Activated CD8-positive, alpha-beta T cell treated with anti-CD3 and anti-CD28 coated beads, Interleukin-2, amount 10 ng/mL, durations not matched to agents 7 days and 5 days (primary cell): ENCODE measurements at regions not wholly inside any gene's neighbourhood (a gene's known extent, or its start where the extent isn't known, plus 50 kb on each side); places are given as distances from the start of the nearest gene placed in this dataset.
"Not testable (repeated sequence)": the region's sequence is repeated elsewhere in the genome, so short reads cannot be mapped to it uniquely, and the experiment has no call there.

Source experiments
- ATAC-seq: fragments of 150-1000 bp; cut with Tn5 transposase; one replicate; pipeline ENCODE4 v1.10.0; 2021; ENCODE audit warnings: moderate library complexity
- CTCF ChIA-PET: fragments of 350-600 bp; sonication (Branson Sonifier 250); formaldehyde crosslinking; loops from one replicate; lab custom pipeline; 2021; ENCODE audit warnings: antibody characterized with exemption; lab: Charles Lee
- POLR2A ChIA-PET: fragments of 350-600 bp; sonication (Branson Sonifier 250); formaldehyde crosslinking; loops from one replicate; lab custom pipeline; 2021; ENCODE audit warnings: antibody characterized with exemption; lab: Charles Lee
- DNase-seq: peaks from one replicate; pipeline ENCODE4 v3.0.0-alpha.2; 2020
- H3K27ac Mint-ChIP-seq: one replicate; pipeline ENCODE4 v1.8.0; 2021; ENCODE audit warnings: mild to moderate bottlenecking, mixed read lengths
- H3K27me3 Mint-ChIP-seq: one replicate; pipeline ENCODE4 v1.8.0; 2021; ENCODE audit warnings: low read depth, mixed read lengths
- H3K36me3 Mint-ChIP-seq: one replicate; pipeline ENCODE4 v1.8.0; 2021; ENCODE audit warnings: low read depth, mixed read lengths
- H3K4me1 Mint-ChIP-seq: one replicate; pipeline ENCODE4 v1.8.0; 2021; ENCODE audit warnings: low read depth, mixed read lengths
- H3K4me3 Mint-ChIP-seq: one replicate; pipeline ENCODE4 v1.8.0; 2021; ENCODE audit warnings: mild to moderate bottlenecking, mixed read lengths
- H3K9me3 Mint-ChIP-seq: one replicate; pipeline ENCODE4 v1.8.0; 2022; ENCODE audit warnings: mixed read lengths; ENCODE audit not compliant: insufficient read depth

DNA sequence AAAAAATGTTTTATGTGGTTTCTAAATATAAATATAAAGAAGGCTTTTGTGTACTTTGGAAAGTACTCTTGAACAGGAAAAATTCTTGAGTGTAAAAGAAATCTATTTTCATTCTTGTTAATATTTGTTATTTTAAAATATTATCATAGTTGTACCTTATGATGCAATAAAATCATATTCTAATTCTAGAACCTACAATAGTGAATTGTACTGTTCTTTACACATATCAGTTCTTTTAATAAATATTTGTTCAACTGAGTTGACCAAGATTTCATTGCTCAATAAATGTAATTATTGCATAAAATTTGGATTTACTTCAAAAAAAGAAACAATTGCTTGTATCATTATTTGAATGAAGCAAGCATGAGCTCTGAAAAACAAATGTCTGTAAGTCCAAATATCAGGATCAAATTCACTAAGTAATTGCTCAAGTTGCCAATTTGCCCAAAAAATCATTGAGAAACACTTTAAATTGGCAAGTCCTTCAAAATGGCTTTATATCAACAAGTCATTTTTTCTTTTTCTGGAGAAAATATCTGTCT lies 191.6 kb upstream of the SLC16A7 start:
- Mint-ChIP-seq H3K27ac (no peak overlapping the region), H3K27me3 (peaks cover 3% of the 10 kb centered on the region), H3K36me3 (no peaks in the 10 kb centered on the region), H3K4me1 (peaks cover 14% of the 10 kb centered on the region), H3K9me3 (no peaks in the 10 kb centered on the region), H3K4me3 (no peak overlapping the region)
- DNase-seq (no peak), ATAC-seq (no peak)
- ChIA-PET POLR2A (no interaction called here), CTCF (interaction anchor here (0.7 to 3.7 kb wide), 11 partner anchors 8 to 432 kb away, joined by 3 to 31 read pairs (median 3); no protein-coding TSS in a partner anchor)

DNA sequence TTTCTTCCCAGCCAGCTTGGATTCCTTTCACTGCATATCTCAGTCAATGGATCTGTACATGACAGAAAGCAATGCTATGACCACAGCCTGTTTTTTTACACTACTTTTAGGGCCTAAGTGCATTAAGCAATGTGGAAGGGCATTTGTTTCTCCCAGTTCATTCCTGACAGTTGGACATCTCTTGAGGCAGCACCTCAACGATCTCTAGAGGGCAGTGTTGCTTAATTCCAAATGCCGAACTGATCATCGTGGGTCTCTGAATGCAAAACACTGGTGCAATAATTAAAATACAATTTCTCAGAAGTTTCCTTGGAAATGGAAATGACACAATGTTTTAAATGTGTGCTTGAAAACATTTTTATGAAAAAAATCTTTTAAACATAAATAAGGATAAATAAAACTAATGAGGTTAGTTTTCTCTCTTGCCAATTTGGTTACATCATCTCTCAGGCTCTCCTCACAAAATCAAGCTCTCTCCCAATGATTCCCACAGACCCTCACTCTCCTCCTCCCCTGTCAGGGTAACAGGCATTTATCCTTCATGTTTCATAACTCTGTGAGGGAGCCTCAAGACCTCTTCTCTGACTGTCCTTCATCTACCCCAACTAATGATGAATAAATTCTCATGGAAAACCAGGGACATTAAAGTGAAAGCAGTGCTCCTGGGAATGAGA lies 192.4 kb upstream of the SLC16A7 start:
- DNase-seq = peak; percentile 58
- ATAC-seq = peak; percentile 61
- H3K4me3 Mint-ChIP-seq = no peak overlapping the region
- ChIA-PET CTCF (interaction anchor here (0.6 to 3.7 kb wide), 12 partner anchors 9 to 433 kb away, joined by 3 to 31 read pairs (median 3); no protein-coding TSS in a partner anchor), POLR2A (no interaction called here)
- H3K27ac Mint-ChIP-seq = no peak overlapping the region
- H3K9me3 Mint-ChIP-seq = no peaks in the 10 kb centered on the region
- H3K4me1 Mint-ChIP-seq = peaks cover 14% of the 10 kb centered on the region
- no peaks in the 10 kb centered on the region for H3K36me3 Mint-ChIP-seq
- peaks cover 3% of the 10 kb centered on the region for H3K27me3 Mint-ChIP-seq

DNA sequence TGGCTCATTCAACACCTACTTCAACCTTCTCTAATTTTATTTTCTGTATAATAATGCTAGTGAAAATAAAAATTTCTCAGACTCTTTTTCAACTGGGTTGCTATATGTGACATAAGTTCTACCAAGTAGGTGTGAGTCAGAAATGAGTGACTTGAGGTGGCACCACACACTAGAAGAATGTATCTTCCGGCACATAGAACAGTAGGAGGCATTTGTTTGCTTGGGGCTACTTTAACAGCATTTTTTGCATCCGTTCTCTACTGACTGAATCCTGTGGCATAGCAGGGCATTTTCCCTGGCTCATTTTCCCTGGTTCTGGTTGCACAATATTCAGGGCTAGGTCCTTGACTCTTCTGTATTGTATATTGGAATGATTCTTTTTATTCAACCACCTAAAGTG lies 194.0 kb upstream of the SLC16A7 start:
- ATAC-seq = no peak
- ChIA-PET CTCF (no interaction called here), POLR2A (no interaction called here)

DNA sequence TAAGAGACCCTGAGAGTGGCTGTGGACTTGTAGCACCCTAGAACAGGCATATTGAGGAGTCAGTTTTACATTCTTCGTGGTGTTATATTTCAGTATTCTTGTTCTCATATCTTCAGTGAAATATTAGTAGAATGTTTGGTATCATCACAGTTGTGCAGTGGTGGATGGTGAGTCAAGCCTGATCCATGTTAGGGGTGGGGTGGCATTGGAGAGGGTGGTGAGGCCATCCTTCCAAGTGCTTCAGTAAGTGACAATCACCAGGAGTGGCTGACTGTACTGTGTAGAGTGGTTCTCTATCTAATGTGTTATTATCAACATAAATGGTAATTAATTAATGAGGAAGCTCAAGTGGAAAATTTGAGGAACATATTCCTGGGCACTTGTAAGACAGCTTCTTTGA lies 197.7 kb upstream of the SLC16A7 start:
- no peaks in the 10 kb centered on the region for H3K36me3 Mint-ChIP-seq
- no peak overlapping the region for H3K27ac Mint-ChIP-seq
- no peak for ATAC-seq
- no peak overlapping the region for H3K4me3 Mint-ChIP-seq
- H3K4me1 Mint-ChIP-seq = no peaks in the 10 kb centered on the region
- ChIA-PET CTCF (interaction anchor here (1.9 kb wide), 1 partner anchor 408 kb away, joined by 4 read pairs; no protein-coding TSS in a partner anchor), POLR2A (no interaction called here)
- no peaks in the 10 kb centered on the region for H3K9me3 Mint-ChIP-seq
- no peak for DNase-seq
- peaks cover 14% of the 10 kb centered on the region for H3K27me3 Mint-ChIP-seq

More for the DNA sequence above, 194.0 kb upstream of the SLC16A7 start:
- peaks cover 14% of the 10 kb centered on the region for H3K4me1 Mint-ChIP-seq
- no peak for DNase-seq
- H3K36me3 Mint-ChIP-seq = no peaks in the 10 kb centered on the region
- no peak overlapping the region for H3K4me3 Mint-ChIP-seq
- peaks cover 3% of the 10 kb centered on the region for H3K27me3 Mint-ChIP-seq
- H3K9me3 Mint-ChIP-seq = no peaks in the 10 kb centered on the region
- H3K27ac Mint-ChIP-seq = no peak overlapping the region

DNA sequence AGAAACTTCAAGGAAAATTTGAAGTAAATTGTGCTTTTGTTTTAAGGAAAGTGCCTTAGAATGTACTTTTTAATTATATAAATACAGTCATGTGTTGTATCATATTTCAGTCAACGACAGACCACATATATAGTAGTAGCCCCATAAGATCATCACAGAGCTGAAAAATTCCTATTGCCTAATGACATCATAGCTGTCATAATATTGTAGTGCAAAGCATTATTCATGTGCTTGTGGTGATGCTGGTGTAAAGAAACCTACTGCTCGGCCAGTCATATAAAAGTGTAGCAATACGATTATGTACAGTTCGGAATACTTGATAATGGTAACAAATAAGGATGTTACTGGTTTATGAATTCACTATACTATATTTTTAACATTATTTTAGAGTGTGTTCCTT lies 198.9 kb upstream of the SLC16A7 start:
- no peak overlapping the region for H3K27ac Mint-ChIP-seq
- no peaks in the 10 kb centered on the region for H3K36me3 Mint-ChIP-seq
- DNase-seq (no peak), ATAC-seq (no peak)
- peaks cover 14% of the 10 kb centered on the region for H3K27me3 Mint-ChIP-seq
- no peaks in the 10 kb centered on the region for H3K9me3 Mint-ChIP-seq
- ChIA-PET CTCF (interaction anchor here (1.2 to 1.9 kb wide), 2 partner anchors 410 to 438 kb away, joined by 4 read pairs; no protein-coding TSS in a partner anchor), POLR2A (no interaction called here)
- H3K4me3 Mint-ChIP-seq = no peak overlapping the region
- H3K4me1 Mint-ChIP-seq = no peaks in the 10 kb centered on the region

DNA sequence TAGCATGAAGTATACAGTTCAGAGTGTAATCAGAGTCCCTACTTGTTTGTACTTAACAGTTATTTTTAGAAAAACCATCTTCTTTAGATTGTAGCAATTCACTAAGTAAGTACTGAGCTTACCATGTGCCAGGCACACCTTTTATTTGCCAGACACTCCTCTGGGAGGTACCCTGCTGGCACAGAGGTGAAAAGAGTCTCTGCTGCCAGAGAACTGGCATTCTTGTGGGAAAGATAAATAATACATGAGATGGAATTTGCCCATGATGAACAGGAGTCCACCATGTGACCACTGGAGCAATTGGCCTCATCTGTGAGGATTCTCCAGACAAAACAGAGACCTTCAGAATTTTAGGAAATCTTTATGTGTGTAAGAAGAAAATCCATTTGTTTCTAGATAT lies 199.3 kb upstream of the SLC16A7 start:
- no peak overlapping the region for H3K27ac Mint-ChIP-seq
- H3K27me3 Mint-ChIP-seq = peaks cover 14% of the 10 kb centered on the region
- H3K36me3 Mint-ChIP-seq = no peaks in the 10 kb centered on the region
- H3K9me3 Mint-ChIP-seq = no peaks in the 10 kb centered on the region
- ATAC-seq = no peak
- CTCF ChIA-PET = interaction anchor here (1.2 to 1.9 kb wide), 2 partner anchors 410 to 439 kb away, joined by 4 read pairs; no protein-coding TSS in a partner anchor
- no peaks in the 10 kb centered on the region for H3K4me1 Mint-ChIP-seq
- POLR2A ChIA-PET = no interaction called here
- DNase-seq = no peak
- H3K4me3 Mint-ChIP-seq = no peak overlapping the region

DNA sequence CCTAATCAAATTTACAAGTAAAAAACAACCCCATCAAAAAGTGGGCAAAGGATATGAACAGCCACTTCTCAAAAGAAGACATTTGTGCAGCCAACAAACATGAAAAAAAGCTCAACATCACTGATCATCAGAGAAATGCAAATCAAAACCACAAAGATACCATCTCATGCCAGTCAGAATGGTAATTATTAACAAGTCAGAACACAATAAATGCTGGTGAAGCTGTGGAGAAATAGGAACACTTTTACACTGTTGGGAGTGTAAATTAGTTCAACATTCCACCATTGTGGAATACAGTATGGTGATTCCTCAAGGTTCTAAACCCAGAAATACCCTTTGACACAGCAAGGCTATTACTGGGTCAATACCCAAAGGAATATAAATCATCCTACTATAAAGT lies 200.5 kb upstream of the SLC16A7 start:
- DNase-seq, H3K4me3 Mint-ChIP-seq, POLR2A ChIA-PET, CTCF ChIA-PET, H3K36me3 Mint-ChIP-seq, H3K9me3 Mint-ChIP-seq, ATAC-seq, H3K4me1 Mint-ChIP-seq, H3K27ac Mint-ChIP-seq: not testable (repeated sequence)
- peaks cover 14% of the 10 kb centered on the region for H3K27me3 Mint-ChIP-seq

DNA sequence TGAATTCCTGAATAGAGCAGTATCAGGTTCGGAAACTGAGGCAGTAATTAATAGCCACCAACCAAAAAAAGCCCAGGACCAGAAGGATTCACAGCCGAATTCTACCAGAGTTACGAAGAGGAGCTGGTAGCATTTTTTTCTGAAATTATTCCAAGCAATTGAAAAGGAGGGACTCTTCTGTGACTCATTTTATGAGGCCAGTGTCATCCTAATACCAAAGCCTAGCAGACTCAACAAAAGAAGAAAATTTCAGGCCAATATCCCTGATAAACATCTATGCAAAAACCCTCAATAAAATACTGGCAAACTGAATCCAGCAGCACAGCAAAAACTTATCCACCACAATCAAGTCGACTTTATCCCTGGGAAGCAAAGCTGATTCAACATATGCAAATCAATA lies 202.3 kb upstream of the SLC16A7 start:
- ChIA-PET POLR2A (no interaction called here), CTCF (interaction anchor here (1.0 kb wide), 1 partner anchor 11 kb away, joined by 3 read pairs; no protein-coding TSS in a partner anchor)
- Mint-ChIP-seq H3K4me3 (no peak overlapping the region), H3K27ac (no peak overlapping the region), H3K27me3 (peaks cover 11% of the 10 kb centered on the region), H3K9me3 (no peaks in the 10 kb centered on the region), H3K4me1 (no peaks in the 10 kb centered on the region), H3K36me3 (no peaks in the 10 kb centered on the region)
- DNase-seq (no peak), ATAC-seq (no peak)

DNA sequence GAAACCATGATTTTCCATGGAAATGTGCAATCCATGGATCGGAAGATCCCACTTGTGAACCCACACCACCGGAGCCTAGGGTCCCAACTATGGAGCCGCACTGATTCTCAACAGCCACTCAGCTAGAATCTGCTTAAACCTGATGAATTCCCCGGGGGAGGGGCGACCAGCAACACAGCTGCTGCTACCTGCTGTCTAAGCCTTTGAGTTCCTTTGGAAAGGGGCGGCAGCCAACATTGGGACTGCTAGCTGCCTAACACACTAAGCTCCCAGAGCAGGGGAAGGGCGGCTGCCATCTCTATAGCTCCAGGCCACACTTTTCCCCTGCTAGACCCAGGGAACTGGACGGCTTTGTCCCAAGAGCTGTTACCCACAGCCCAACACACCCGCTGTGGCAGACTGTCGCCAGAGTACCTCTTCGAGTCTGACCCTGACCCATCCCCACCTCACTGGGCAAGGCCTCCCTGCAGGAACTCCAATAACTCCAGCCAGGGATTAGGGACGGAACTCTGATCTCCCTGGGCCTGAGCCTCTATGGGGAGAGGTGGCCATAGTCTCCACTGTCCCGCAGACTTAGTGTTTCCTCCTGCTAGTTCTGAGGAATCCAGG lies 205.8 kb upstream of the SLC16A7 start:
- no peak for ATAC-seq
- DNase-seq = no peak
- CTCF ChIA-PET = no interaction called here
- Mint-ChIP-seq H3K4me3 (no peak overlapping the region), H3K4me1 (no peaks in the 10 kb centered on the region), H3K27me3 (peaks cover 8% of the 10 kb centered on the region), H3K36me3 (no peaks in the 10 kb centered on the region), H3K9me3 (no peaks in the 10 kb centered on the region), H3K27ac (no peak overlapping the region)
- POLR2A ChIA-PET = no interaction called here

DNA sequence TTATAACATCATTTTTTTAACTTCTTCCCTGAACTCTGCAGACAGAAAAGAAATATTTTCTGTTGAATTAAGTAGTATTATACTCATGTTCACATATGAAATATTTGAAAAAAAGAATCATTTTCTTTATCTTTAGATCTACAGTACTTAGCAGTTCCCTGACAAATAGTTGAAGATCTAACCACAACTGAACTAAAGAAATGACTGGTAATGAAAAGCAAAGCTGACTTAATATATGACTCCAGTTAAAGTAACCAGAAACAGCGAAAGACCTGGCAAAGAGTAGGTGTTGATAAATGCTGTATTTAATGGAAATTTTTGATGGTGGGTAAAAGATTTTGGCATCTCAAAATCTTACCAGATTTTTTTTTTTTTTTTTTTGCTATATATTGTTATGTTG lies 207.1 kb upstream of the SLC16A7 start:
- H3K27me3 Mint-ChIP-seq = peaks cover 1% of the 10 kb centered on the region
- POLR2A ChIA-PET = no interaction called here
- no peaks in the 10 kb centered on the region for H3K36me3 Mint-ChIP-seq
- no peak overlapping the region for H3K27ac Mint-ChIP-seq
- H3K4me1 Mint-ChIP-seq = no peaks in the 10 kb centered on the region
- no peak overlapping the region for H3K4me3 Mint-ChIP-seq
- no peak for ATAC-seq
- H3K9me3 Mint-ChIP-seq = no peaks in the 10 kb centered on the region
- CTCF ChIA-PET = interaction anchor here (0.6 kb wide), 1 partner anchor 275 kb away, joined by 3 read pairs; no protein-coding TSS in a partner anchor
- DNase-seq = no peak

DNA sequence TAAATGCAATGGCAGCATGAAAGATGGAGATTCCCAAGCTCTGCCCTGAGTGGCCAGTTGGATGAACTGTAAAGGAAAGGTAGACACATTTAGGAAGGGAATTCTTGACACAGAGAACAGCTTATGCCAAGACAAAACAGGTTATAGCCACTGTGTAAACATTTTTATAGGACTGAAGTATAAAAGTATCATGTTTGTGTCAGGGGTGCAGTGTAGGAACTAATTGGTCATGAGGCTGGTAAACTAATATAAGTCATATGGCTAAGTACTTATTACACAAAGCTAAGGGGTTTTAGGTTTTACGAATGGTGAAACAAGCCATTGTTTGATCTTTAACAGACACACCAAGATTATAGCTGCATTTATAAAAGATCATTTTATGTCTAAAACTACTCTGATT lies 207.7 kb upstream of the SLC16A7 start:
- Mint-ChIP-seq H3K27me3 (no peaks in the 10 kb centered on the region), H3K4me3 (no peak overlapping the region), H3K9me3 (no peaks in the 10 kb centered on the region), H3K36me3 (no peaks in the 10 kb centered on the region), H3K27ac (no peak overlapping the region), H3K4me1 (no peaks in the 10 kb centered on the region)
- CTCF ChIA-PET = interaction anchor here (0.6 kb wide), 1 partner anchor 275 kb away, joined by 3 read pairs; no protein-coding TSS in a partner anchor
- ATAC-seq = no peak
- POLR2A ChIA-PET = no interaction called here
- no peak for DNase-seq

DNA sequence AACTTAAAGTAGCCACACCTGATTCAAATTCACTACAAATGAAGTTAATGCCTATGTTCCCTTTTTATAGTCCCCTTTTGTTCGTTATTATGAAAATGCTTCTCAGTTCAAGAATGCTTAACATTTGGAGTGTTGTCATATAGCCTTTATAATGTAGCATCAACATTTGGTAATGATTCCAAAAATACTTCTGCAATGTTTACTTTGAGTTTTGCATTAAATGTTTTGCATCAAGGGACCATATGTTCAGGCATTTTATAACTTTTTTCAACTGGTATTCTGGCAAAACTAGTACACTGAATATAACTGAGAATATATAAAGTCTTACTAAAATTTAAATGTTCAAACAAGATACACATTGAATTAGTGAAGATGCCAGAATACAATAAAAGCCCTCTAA lies 209.6 kb upstream of the SLC16A7 start:
- H3K27ac Mint-ChIP-seq = no peak overlapping the region
- ChIA-PET CTCF (no interaction called here), POLR2A (no interaction called here)
- H3K27me3 Mint-ChIP-seq = no peaks in the 10 kb centered on the region
- H3K36me3 Mint-ChIP-seq = no peaks in the 10 kb centered on the region
- ATAC-seq = no peak
- H3K4me3 Mint-ChIP-seq = no peak overlapping the region
- no peaks in the 10 kb centered on the region for H3K9me3 Mint-ChIP-seq
- H3K4me1 Mint-ChIP-seq = peaks cover 2% of the 10 kb centered on the region
- DNase-seq = no peak
